HFFc6 (cell line): ENCODE measurements at regions not wholly inside any gene's neighbourhood (a gene's known extent, or its start where the extent isn't known, plus 50 kb on each side); places are given as distances from the start of the nearest gene placed in this dataset.

Experiments used
- DNase-seq: peaks from one replicate; pipeline ENCODE4 v3.0.0-alpha.2; 2018
- H3K27ac Mint-ChIP-seq: 2 replicates; pipeline ENCODE4 v1.8.0; 2020; ENCODE audit warnings: mild to moderate bottlenecking, mixed read lengths
- H3K27me3 Mint-ChIP-seq: 2 replicates; pipeline ENCODE4 v1.8.0; 2021; ENCODE audit warnings: mild to moderate bottlenecking, moderate library complexity, mixed read lengths; ENCODE audit not compliant: insufficient read depth
- H3K36me3 Mint-ChIP-seq: 2 replicates; pipeline ENCODE4 v1.8.0; 2021; ENCODE audit warnings: low read depth, mixed read lengths
- H3K4me1 Mint-ChIP-seq: 2 replicates; pipeline ENCODE4 v1.8.0; 2020; ENCODE audit warnings: low read depth, mixed read lengths
- H3K4me3 Mint-ChIP-seq: 2 replicates; pipeline ENCODE4 v1.8.0; 2020; ENCODE audit warnings: mild to moderate bottlenecking, moderate library complexity, mixed read lengths
- H3K9me3 Mint-ChIP-seq: 2 replicates; pipeline ENCODE4 v1.8.0; 2020; ENCODE audit warnings: mild to moderate bottlenecking, mixed read lengths
- TF ChIP-seq, protein P1 (sequence below): fragments of 200-600 bp; sonication (generic); IDR thresholded peaks from 2 replicates; pipeline ENCODE4 v1.5.0; 2021; ENCODE audit warnings: antibody characterized with exemption, mild to moderate bottlenecking

DNA sequence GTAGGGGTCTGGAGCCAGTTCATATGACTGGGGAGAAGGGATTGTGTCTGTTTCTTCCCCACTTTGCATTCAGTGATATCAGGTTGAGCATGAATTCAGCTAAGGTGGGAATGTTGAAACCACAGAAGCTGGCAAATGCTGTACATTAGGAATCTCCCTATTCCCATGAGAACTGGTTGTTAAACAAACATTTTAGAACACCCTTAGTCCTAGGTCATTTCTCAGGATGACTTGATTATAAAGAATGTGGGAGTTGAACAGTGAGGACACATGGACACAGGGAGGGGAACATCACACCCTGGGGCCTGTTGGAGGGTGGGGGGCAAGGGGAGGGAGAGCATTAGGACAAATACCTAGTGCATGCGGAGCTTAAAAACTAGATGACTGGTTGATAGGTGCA, 62.6 kb upstream of the LIMCH1 start:
- DNase-seq: no peak

GRCh38 chr4:41476310-41476885, 61.6 kb upstream of the LIMCH1 start:
- Mint-ChIP-seq H3K9me3 (no peaks in the 10 kb centered on the region), H3K36me3 (no peaks in the 10 kb centered on the region; the same call in 1 of the 2 replicates), H3K4me1 (peaks cover 37% of the 10 kb centered on the region; the same call in 1 of the 2 replicates), H3K27ac (no peak overlapping the region), H3K27me3 (peaks cover 8% of the 10 kb centered on the region), H3K4me3 (no peak overlapping the region)
- TF ChIP-seq, protein P1, sequence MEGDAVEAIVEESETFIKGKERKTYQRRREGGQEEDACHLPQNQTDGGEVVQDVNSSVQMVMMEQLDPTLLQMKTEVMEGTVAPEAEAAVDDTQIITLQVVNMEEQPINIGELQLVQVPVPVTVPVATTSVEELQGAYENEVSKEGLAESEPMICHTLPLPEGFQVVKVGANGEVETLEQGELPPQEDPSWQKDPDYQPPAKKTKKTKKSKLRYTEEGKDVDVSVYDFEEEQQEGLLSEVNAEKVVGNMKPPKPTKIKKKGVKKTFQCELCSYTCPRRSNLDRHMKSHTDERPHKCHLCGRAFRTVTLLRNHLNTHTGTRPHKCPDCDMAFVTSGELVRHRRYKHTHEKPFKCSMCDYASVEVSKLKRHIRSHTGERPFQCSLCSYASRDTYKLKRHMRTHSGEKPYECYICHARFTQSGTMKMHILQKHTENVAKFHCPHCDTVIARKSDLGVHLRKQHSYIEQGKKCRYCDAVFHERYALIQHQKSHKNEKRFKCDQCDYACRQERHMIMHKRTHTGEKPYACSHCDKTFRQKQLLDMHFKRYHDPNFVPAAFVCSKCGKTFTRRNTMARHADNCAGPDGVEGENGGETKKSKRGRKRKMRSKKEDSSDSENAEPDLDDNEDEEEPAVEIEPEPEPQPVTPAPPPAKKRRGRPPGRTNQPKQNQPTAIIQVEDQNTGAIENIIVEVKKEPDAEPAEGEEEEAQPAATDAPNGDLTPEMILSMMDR: no peak
- no peak for DNase-seq

More for the DNA sequence above, 62.6 kb upstream of the LIMCH1 start:
- Mint-ChIP-seq H3K27ac (no peak overlapping the region; the same call in 1 of the 2 replicates), H3K36me3 (peaks cover 2% of the 10 kb centered on the region; the same call in 1 of the 2 replicates), H3K4me3 (no peak overlapping the region), H3K27me3 (peaks cover 9% of the 10 kb centered on the region), H3K4me1 (peaks cover 45% of the 10 kb centered on the region; the same call in 1 of the 2 replicates), H3K9me3 (no peaks in the 10 kb centered on the region)
- TF ChIP-seq, protein P1: no peak

GRCh38 chr4:41477181-41477905, 60.6 kb upstream of the LIMCH1 start:
- Mint-ChIP-seq H3K27me3 (peaks cover 4% of the 10 kb centered on the region; the same call in 1 of the 2 replicates), H3K4me1 (peaks cover 27% of the 10 kb centered on the region; the same call in 1 of the 2 replicates), H3K9me3 (no peaks in the 10 kb centered on the region), H3K27ac (no peak overlapping the region), H3K4me3 (no peak overlapping the region), H3K36me3 (no peaks in the 10 kb centered on the region; the same call in 1 of the 2 replicates)
- TF ChIP-seq, protein P1: no peak
- DNase-seq: no peak

- H3K4me1 Mint-ChIP-seq: peaks cover 18% of the 10 kb centered on the region; the same call in 1 of the 2 replicates
- H3K4me3 Mint-ChIP-seq: no peak overlapping the region
- peaks cover 6% of the 10 kb centered on the region; the same call in 1 of the 2 replicates for H3K27me3 Mint-ChIP-seq
- no peaks in the 10 kb centered on the region for H3K9me3 Mint-ChIP-seq
- H3K36me3 Mint-ChIP-seq: no peaks in the 10 kb centered on the region; the same call in 1 of the 2 replicates
- no peak overlapping the region for H3K27ac Mint-ChIP-seq
- no peak for DNase-seq
- TF ChIP-seq, protein P1: no peak
These were observed 59.4 kb upstream of the LIMCH1 start for GRCh38 chr4:41478518-41478917.

DNA sequence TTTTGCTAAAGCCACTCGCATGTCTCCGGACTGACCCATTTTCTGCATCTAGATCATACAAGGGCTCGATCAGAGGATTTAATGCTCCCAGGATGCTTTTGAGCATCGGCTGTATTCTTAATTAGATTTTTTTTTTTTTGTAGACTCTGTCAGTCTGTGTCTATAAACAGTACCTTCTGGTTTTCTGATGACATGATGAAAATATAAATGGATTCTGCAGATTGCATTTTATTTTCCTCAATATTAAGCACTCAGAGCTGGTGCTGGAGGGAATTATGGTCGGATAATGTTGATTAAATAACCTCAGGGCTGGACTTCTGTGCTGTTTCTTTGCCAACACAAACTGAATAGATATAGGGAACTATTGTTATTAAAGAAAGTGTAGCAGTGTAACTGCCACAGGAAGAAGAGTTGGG, 57.1 kb upstream of the LIMCH1 start:
- TF ChIP-seq, protein P1: no peak
- DNase-seq: no peak
- peaks cover 14% of the 10 kb centered on the region for H3K27me3 Mint-ChIP-seq
- no peaks in the 10 kb centered on the region for H3K9me3 Mint-ChIP-seq
- H3K36me3 Mint-ChIP-seq: no peaks in the 10 kb centered on the region; the same call in 1 of the 2 replicates
- no peak overlapping the region for H3K27ac Mint-ChIP-seq
- H3K4me1 Mint-ChIP-seq: peaks cover 26% of the 10 kb centered on the region; the same call in 1 of the 2 replicates
- H3K4me3 Mint-ChIP-seq: no peak overlapping the region
